MCF 10A (cell line): ENCODE measurements at regions not wholly inside any gene's neighbourhood (a gene's known extent, or its start where the extent isn't known, plus 50 kb on each side); places are given as distances from the start of the nearest gene placed in this dataset.

Source experiments
- BruUV-seq: library from RNA; stranded (reverse); fragments of 400-500 nt; replicated peaks from 2 replicates; lab custom pipeline; 2021; lab: Mats Ljungman, UMichigan
- CTCF ChIA-PET: fragments of 300-600 bp; sonication (Branson Sonifier 250); formaldehyde crosslinking; extraction: SDS; loops from one replicate; lab custom pipeline; 2021; ENCODE audit warnings: antibody characterized with exemption, inconsistent platforms; lab: Yijun Ruan, JAX
- POLR2A ChIA-PET: fragments of 300-600, 350-650 bp; sonication (Branson Sonifier 250); formaldehyde crosslinking; extraction: SDS; loops from one replicate; lab custom pipeline; 2020; ENCODE audit warnings: antibody characterized with exemption, inconsistent platforms; lab: Yijun Ruan, JAX
- DNase-seq: peaks from one replicate; pipeline ENCODE4 v3.0.0-alpha.2; 2018; ENCODE audit not compliant: unreplicated experiment
- H3K27ac Mint-ChIP-seq: one replicate; pipeline ENCODE4 v1.8.0; 2022; ENCODE audit warnings: mild to moderate bottlenecking, low read depth, mixed read lengths; ENCODE audit not compliant: unreplicated experiment
- H3K27me3 Mint-ChIP-seq: one replicate; pipeline ENCODE4 v1.8.0; 2022; ENCODE audit warnings: mixed read lengths; ENCODE audit not compliant: insufficient read depth, unreplicated experiment
- H3K36me3 Mint-ChIP-seq: one replicate; pipeline ENCODE4 v1.8.0; 2022; ENCODE audit warnings: mild to moderate bottlenecking, moderate library complexity, mixed read lengths; ENCODE audit not compliant: insufficient read depth, unreplicated experiment
- H3K4me1 Mint-ChIP-seq: one replicate; pipeline ENCODE4 v1.8.0; 2022; ENCODE audit warnings: mixed read lengths; ENCODE audit not compliant: insufficient read depth, unreplicated experiment
- H3K4me3 Mint-ChIP-seq: one replicate; pipeline ENCODE4 v1.8.0; 2022; ENCODE audit warnings: mild to moderate bottlenecking, moderate library complexity, mixed read lengths; ENCODE audit not compliant: unreplicated experiment
- H3K9me3 Mint-ChIP-seq: one replicate; pipeline ENCODE4 v1.8.0; 2022; ENCODE audit warnings: mixed read lengths; ENCODE audit not compliant: unreplicated experiment
- CTCF ChIP-seq: fragments of 200-600 bp; IDR thresholded peaks from one replicate; pipeline ENCODE4 v1.8.0; 2022; ENCODE audit warnings: antibody characterized with exemption, mild to moderate bottlenecking; ENCODE audit not compliant: unreplicated experiment
- intact Hi-C: fragments of 100-400 bp; cut with micrococcal nuclease; formaldehyde crosslinking; loops from 2 replicates; pipeline ENCODE4 v1.14.1; 2022

DNA sequence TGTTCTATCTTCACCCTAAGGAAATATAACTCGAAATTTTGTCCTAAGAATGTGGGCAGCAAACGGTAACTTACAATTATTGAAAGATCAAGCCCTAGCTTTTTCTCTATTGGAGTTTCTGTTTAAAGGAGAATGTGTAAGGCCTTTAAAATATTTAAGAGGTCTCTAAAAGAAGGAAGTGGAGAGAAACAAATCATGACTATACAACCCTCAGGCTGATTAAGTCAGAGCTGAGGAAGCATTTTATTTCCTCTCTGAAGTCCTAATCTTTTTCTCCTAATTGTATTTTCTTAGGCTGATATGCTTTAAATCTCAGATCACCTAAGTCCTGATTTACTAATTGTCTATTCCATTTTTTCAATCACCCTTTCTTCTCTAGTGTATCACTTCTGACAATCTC, 1708.8 kb upstream of the C9orf72 start:
- intact Hi-C loops = loop anchor here (10.0 kb wide), 1 partner anchor 1683 kb away; no protein-coding TSS in a partner anchor
- no peak for DNase-seq
- Mint-ChIP-seq H3K9me3 (no peaks in the 10 kb centered on the region), H3K27me3 (no peaks in the 10 kb centered on the region), H3K36me3 (no peaks in the 10 kb centered on the region), H3K4me3 (no peak overlapping the region), H3K27ac (no peak overlapping the region), H3K4me1 (peaks cover 6% of the 10 kb centered on the region)
- ChIA-PET CTCF (no interaction called here), POLR2A (no interaction called here)
- no peak for TF ChIP-seq CTCF
- BruUV-seq = no TSS peak

- H3K4me1 Mint-ChIP-seq = peaks cover 6% of the 10 kb centered on the region
- H3K27me3 Mint-ChIP-seq = no peaks in the 10 kb centered on the region
- no peaks in the 10 kb centered on the region for H3K36me3 Mint-ChIP-seq
- no peak overlapping the region for H3K27ac Mint-ChIP-seq
- TF ChIP-seq CTCF = peak; percentile 21
- no peak overlapping the region for H3K4me3 Mint-ChIP-seq
- no peaks in the 10 kb centered on the region for H3K9me3 Mint-ChIP-seq
- ChIA-PET POLR2A (no interaction called here), CTCF (no interaction called here)
- BruUV-seq = no TSS peak
- intact Hi-C loops = loop anchor here (1.0 to 10.0 kb wide), 3 partner anchors 406 to 1679 kb away; no protein-coding TSS in a partner anchor
- DNase-seq = peak; percentile 36
Observed at GRCh38 chr9:29285818-29286217, 1712.5 kb upstream of the C9orf72 start.

GRCh38 chr9:29289365-29289764, 1716.1 kb upstream of the C9orf72 start:
- Mint-ChIP-seq H3K27ac (no peak overlapping the region), H3K4me3 (no peak overlapping the region), H3K27me3 (no peaks in the 10 kb centered on the region), H3K9me3 (no peaks in the 10 kb centered on the region), H3K36me3 (no peaks in the 10 kb centered on the region), H3K4me1 (peaks cover 6% of the 10 kb centered on the region)
- ChIA-PET POLR2A (no interaction called here), CTCF (no interaction called here)
- DNase-seq = no peak
- BruUV-seq = no TSS peak
- TF ChIP-seq CTCF = no peak
- intact Hi-C loops = loop anchor here (5.0 to 10.0 kb wide), 2 partner anchors 1598 to 1675 kb away; no protein-coding TSS in a partner anchor

- ChIA-PET CTCF (interaction anchor here (0.7 kb wide), 1 partner anchor 130 kb away, joined by 3 read pairs; no protein-coding TSS in a partner anchor), POLR2A (no interaction called here)
- TF ChIP-seq CTCF = no peak
- DNase-seq = no peak
- H3K36me3 Mint-ChIP-seq = no peaks in the 10 kb centered on the region
- peaks cover 6% of the 10 kb centered on the region for H3K4me1 Mint-ChIP-seq
- no peak overlapping the region for H3K4me3 Mint-ChIP-seq
- H3K27me3 Mint-ChIP-seq = no peaks in the 10 kb centered on the region
- intact Hi-C loops = no loop called here
- no peak overlapping the region for H3K27ac Mint-ChIP-seq
- BruUV-seq = no TSS peak
- peaks cover 7% of the 10 kb centered on the region for H3K9me3 Mint-ChIP-seq
Observed at GRCh38 chr9:29290516-29290915, 1717.2 kb upstream of the C9orf72 start.
